ENCODE measurements at regions not wholly inside any gene's neighbourhood (a gene's known extent, or its start where the extent isn't known, plus 50 kb on each side); places are given as distances from the start of the nearest gene placed in this dataset.

DNA sequence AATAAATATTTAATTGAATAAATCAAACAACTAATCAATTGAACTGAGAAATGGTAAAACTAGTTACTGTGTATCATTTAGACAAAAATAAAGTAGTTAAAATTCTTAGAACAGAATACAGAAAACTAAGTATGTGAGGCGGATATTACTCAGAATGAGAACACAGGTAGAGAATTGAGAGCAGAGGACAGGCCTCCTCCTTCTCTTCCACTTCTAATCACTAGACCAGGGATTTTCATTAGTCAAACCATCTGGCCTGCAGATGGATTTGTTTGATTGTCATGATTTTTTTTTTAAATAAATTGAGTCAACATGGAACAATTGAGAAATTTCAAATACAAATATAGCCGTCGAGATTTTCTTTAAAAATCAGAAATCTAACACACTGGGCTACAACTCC is 198.6 kb upstream of the HMHB1 start:
- DNase-seq, result no peak
- H3K36me3 Mint-ChIP-seq (ENCODE audit: low read depth), result peaks cover 10% of the 10 kb centered on the region
- H3K4me3 Mint-ChIP-seq, result no peak overlapping the region
- H3K4me1 Mint-ChIP-seq (ENCODE audit: low read depth), result peaks cover 32% of the 10 kb centered on the region
- peaks cover 9% of the 10 kb centered on the region; the same call in 1 of the 2 replicates for H3K9me3 Mint-ChIP-seq
- H3K27ac Mint-ChIP-seq, result no peak overlapping the region
- peaks cover 4% of the 10 kb centered on the region; the same call in 1 of the 2 replicates for H3K27me3 Mint-ChIP-seq (ENCODE audit: insufficient read depth)
- TF ChIP-seq, protein P1, sequence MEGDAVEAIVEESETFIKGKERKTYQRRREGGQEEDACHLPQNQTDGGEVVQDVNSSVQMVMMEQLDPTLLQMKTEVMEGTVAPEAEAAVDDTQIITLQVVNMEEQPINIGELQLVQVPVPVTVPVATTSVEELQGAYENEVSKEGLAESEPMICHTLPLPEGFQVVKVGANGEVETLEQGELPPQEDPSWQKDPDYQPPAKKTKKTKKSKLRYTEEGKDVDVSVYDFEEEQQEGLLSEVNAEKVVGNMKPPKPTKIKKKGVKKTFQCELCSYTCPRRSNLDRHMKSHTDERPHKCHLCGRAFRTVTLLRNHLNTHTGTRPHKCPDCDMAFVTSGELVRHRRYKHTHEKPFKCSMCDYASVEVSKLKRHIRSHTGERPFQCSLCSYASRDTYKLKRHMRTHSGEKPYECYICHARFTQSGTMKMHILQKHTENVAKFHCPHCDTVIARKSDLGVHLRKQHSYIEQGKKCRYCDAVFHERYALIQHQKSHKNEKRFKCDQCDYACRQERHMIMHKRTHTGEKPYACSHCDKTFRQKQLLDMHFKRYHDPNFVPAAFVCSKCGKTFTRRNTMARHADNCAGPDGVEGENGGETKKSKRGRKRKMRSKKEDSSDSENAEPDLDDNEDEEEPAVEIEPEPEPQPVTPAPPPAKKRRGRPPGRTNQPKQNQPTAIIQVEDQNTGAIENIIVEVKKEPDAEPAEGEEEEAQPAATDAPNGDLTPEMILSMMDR (IDR thresholded peaks at IDR 0.05), result no peak

DNA sequence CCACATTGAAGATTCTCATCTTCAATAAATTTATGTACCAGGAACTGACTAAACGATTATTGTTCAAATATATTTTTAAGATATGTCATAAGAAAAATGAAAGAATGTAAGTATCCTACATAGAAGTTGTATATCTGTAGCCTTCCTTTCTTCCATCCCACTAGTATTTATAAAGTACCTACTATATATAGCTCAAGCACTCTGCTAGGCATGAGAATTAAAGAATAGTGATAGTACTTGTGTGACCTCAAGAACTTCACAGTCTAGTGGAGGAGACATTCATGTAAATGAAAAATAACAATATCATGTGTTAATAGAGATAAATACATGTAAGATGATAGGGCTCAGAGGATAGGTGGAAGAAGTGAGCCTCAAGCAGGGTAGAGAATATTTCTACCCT is 201.0 kb upstream of the HMHB1 start:
- TF ChIP-seq, protein P1 (IDR thresholded peaks at IDR 0.05), result no peak
- Mint-ChIP-seq H3K4me1 (ENCODE audit: low read depth) (peaks cover 41% of the 10 kb centered on the region), H3K9me3 (peaks cover 9% of the 10 kb centered on the region; the same call in 1 of the 2 replicates), H3K27me3 (ENCODE audit: insufficient read depth) (0 out of 2 replicates have a peak, but pooled peaks cover 3% of the 10 kb centered on the region), H3K36me3 (ENCODE audit: low read depth) (peaks cover 7% of the 10 kb centered on the region), H3K4me3 (no peak overlapping the region), H3K27ac (no peak overlapping the region)
- DNase-seq, result no peak

DNA sequence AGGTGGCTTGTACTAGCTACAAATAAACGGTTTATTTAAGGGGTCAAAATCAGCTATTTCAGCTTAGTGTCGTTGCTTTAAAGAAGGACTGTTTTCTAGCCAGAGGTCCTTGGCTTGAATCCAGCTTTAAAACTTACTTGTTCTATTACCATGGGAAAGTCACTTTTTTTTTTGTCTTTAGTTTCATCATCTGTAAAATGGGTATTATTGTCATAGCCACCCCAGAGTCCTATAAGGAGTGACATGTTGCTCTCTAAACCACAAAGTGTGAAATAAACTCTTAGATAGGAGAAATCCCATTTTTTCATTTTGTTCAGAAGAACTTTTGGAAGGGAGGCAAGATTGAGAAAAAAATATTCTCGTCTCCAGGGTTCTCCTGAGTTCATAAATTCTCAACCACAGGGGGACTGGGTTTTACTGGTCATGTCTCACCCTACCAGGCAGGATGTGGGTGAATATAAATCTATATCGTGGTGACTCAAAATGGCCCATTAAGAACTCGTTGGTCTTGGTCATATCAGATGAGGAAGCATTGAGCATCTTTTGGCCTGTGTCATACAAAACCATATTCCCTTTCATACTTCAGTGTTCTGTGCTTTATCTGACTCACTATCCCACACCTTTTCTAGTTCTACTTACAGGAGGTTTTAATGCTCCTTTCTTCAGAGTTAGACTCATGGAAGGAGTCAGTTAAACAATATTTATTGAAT is 202.7 kb upstream of the NR3C1 start:
- peak; percentile 70 for DNase-seq
- peaks cover 7% of the 10 kb centered on the region for H3K36me3 Mint-ChIP-seq (ENCODE audit: low read depth)
- TF ChIP-seq, protein P1 (IDR thresholded peaks at IDR 0.05), result no peak

DNA sequence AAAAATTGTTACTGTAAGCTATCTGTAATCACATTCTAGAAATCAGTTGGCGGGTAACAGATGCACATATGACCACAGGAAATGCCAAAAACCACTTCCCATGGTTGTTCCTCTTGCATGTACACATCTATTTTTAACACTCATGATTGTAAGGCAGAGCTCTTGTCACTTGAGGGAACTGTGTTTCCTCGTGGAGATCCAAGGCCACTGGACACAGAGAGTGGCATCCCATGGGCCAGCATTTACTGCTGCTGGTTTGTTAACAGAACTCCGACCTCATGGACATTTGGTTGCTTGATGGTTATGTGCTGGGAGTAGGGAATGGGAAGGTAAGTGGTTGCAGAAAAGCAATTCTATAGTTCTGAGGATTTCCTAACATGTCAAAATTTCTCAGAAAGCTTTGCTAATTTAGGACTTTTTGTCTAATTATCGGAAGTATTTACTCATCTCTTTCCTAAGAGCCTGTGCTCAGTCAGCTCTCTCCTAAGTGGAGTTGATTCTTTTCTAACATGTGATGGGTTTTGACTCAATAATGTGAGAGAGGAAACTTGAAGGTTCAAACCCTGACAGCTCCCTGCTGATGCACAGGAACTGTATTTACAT is 202.0 kb upstream of the NR3C1 start:
- TF ChIP-seq, protein P1 (IDR thresholded peaks at IDR 0.05), result no peak
- Mint-ChIP-seq H3K4me3 (no peak overlapping the region), H3K27ac (peak overlapping the region; percentile 31; the same call in 1 of the 2 replicates), H3K4me1 (ENCODE audit: low read depth) (peaks cover 35% of the 10 kb centered on the region), H3K9me3 (peaks cover 9% of the 10 kb centered on the region; the same call in 1 of the 2 replicates), H3K27me3 (ENCODE audit: insufficient read depth) (no peaks in the 10 kb centered on the region), H3K36me3 (ENCODE audit: low read depth) (peaks cover 7% of the 10 kb centered on the region)
- DNase-seq, result no peak

More for the DNA sequence above, 202.7 kb upstream of the NR3C1 start:
- no peaks in the 10 kb centered on the region for H3K27me3 Mint-ChIP-seq (ENCODE audit: insufficient read depth)
- peak overlapping the region; percentile 22; the same call in 1 of the 2 replicates for H3K27ac Mint-ChIP-seq
- peaks cover 36% of the 10 kb centered on the region for H3K4me1 Mint-ChIP-seq (ENCODE audit: low read depth)
- H3K4me3 Mint-ChIP-seq, result no peak overlapping the region
- peaks cover 9% of the 10 kb centered on the region; the same call in 1 of the 2 replicates for H3K9me3 Mint-ChIP-seq

DNA sequence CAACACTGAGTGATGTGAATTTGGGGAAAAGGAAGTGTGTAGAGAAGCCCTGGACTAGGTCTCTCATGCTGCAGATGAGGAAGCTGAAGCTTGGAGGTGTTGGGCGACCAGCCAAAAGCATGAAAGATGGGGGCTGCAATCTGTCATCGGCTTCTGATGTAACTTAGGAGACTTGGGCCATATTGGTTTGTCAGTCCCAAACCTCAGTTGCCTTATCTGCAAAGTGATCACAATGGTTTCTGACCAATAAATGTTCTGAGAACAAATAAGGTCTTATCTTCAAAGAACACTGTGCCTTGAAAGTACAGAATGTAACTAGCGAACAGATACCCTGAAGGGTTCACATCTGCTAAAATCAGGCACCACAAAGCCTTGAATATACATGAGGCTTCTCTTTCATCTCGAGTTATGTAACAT is 198.4 kb upstream of the NR3C1 start:
- no peak overlapping the region for H3K27ac Mint-ChIP-seq
- TF ChIP-seq, protein P1 (IDR thresholded peaks at IDR 0.05), result no peak
- H3K4me1 Mint-ChIP-seq (ENCODE audit: low read depth), result peaks cover 36% of the 10 kb centered on the region
- no peak overlapping the region for H3K4me3 Mint-ChIP-seq
- DNase-seq, result no peak
- no peaks in the 10 kb centered on the region for H3K9me3 Mint-ChIP-seq
- H3K27me3 Mint-ChIP-seq (ENCODE audit: insufficient read depth), result no peaks in the 10 kb centered on the region
- H3K36me3 Mint-ChIP-seq (ENCODE audit: low read depth), result no peaks in the 10 kb centered on the region; the same call in 1 of the 2 replicates
